Lower leg skin (tissue), 3 donors: ENCODE measurements at regions not wholly inside any gene's neighbourhood (a gene's known extent, or its start where the extent isn't known, plus 50 kb on each side); places are given as distances from the start of the nearest gene placed in this dataset.

Experiments used
- POLR2A ChIP-seq, 2 donors: fragments of 450-650 bp; IDR thresholded peaks; one replicate each; pipeline ENCODE4 v1.6.1; 2016 to 2017; ENCODE audit warnings: antibody characterized with exemption in 2 of 2, mild to moderate bottlenecking in 1 of 2, moderate library complexity in 1 of 2
- TF ChIP-seq, protein P1 (sequence below), 3 donors: fragments of 450-650 bp; IDR thresholded peaks; one replicate each; pipeline ENCODE4 v1.5.1; 2016; ENCODE audit warnings: antibody characterized with exemption in 3 of 3, mild to moderate bottlenecking in 3 of 3, moderate library complexity in 2 of 3

- TF ChIP-seq, protein P1, sequence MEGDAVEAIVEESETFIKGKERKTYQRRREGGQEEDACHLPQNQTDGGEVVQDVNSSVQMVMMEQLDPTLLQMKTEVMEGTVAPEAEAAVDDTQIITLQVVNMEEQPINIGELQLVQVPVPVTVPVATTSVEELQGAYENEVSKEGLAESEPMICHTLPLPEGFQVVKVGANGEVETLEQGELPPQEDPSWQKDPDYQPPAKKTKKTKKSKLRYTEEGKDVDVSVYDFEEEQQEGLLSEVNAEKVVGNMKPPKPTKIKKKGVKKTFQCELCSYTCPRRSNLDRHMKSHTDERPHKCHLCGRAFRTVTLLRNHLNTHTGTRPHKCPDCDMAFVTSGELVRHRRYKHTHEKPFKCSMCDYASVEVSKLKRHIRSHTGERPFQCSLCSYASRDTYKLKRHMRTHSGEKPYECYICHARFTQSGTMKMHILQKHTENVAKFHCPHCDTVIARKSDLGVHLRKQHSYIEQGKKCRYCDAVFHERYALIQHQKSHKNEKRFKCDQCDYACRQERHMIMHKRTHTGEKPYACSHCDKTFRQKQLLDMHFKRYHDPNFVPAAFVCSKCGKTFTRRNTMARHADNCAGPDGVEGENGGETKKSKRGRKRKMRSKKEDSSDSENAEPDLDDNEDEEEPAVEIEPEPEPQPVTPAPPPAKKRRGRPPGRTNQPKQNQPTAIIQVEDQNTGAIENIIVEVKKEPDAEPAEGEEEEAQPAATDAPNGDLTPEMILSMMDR (IDR thresholded peaks at IDR 0.05), result no peak
- TF ChIP-seq POLR2A (IDR thresholded peaks at IDR 0.05), result no peak
Measured at GRCh38 chr2:145197944-145198343, 678.0 kb upstream of the ZEB2 start.
